ENCODE measurements at regions not wholly inside any gene's neighbourhood (a gene's known extent, or its start where the extent isn't known, plus 50 kb on each side); places are given as distances from the start of the nearest gene placed in this dataset.

DNA sequence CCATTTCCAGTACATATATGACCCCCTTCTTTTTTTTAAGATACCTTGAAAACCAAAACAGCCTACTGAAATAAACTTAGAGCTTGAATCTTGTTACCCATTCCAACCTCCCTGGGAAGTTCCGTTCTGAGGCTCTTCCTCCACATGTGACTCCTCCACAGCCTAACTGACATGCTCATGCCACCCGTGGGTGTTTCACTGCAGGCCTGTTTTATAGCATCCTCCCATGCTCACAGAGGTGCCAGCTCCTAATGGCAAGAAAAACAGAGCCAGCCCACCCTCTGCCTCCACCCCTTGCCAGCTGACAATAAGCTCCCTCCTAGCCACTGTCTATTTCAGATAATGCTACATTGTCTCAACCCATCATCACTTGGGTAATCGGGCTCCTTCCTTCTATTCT, 97.6 kb upstream of the E2F8 start:
- TF ChIP-seq POLR2A (IDR thresholded peaks at IDR 0.05) = no peak
- TF ChIP-seq, protein P1, sequence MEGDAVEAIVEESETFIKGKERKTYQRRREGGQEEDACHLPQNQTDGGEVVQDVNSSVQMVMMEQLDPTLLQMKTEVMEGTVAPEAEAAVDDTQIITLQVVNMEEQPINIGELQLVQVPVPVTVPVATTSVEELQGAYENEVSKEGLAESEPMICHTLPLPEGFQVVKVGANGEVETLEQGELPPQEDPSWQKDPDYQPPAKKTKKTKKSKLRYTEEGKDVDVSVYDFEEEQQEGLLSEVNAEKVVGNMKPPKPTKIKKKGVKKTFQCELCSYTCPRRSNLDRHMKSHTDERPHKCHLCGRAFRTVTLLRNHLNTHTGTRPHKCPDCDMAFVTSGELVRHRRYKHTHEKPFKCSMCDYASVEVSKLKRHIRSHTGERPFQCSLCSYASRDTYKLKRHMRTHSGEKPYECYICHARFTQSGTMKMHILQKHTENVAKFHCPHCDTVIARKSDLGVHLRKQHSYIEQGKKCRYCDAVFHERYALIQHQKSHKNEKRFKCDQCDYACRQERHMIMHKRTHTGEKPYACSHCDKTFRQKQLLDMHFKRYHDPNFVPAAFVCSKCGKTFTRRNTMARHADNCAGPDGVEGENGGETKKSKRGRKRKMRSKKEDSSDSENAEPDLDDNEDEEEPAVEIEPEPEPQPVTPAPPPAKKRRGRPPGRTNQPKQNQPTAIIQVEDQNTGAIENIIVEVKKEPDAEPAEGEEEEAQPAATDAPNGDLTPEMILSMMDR (IDR thresholded peaks at IDR 0.05) = no peak
